Panc1 (cell line): ENCODE measurements at regions not wholly inside any gene's neighbourhood (a gene's known extent, or its start where the extent isn't known, plus 50 kb on each side); places are given as distances from the start of the nearest gene placed in this dataset.

Experiments
- ATAC-seq: fragments of 200-7000 bp; cut with Tn5 transposase; 2 replicates; pipeline ENCODE4 v1.9.1; 2020; ENCODE audit warnings: mild to moderate bottlenecking, moderate library complexity
- BruUV-seq: library from RNA; stranded (reverse); fragments of 400-500 nt; replicated peaks from 2 replicates; lab custom pipeline; 2021; lab: Mats Ljungman, UMichigan
- CTCF ChIA-PET: fragments of 300-600 bp; sonication (Branson Sonifier 250); formaldehyde crosslinking; loops from one replicate; lab custom pipeline; 2022; ENCODE audit warnings: antibody characterized with exemption; lab: Charles Lee
- POLR2A ChIA-PET: fragments of 300-600 bp; sonication (Branson Sonifier 250); formaldehyde crosslinking; loops from one replicate; lab custom pipeline; 2022; ENCODE audit warnings: antibody characterized with exemption; lab: Charles Lee
- DNase-seq: peaks from one replicate; pipeline ENCODE4 v3.0.0-alpha.2; 2010; ENCODE audit warnings: low read depth, low spot score
- H3K27ac ChIP-seq: 2 replicates; pipeline ENCODE4 v1.5.1; 2011; ENCODE audit warnings: mild to moderate bottlenecking, low read length, inconsistent platforms
- H3K27me3 ChIP-seq: fragments of 200-500 bp; sonication (Bioruptor generic); 2 replicates; pipeline ENCODE4 v1.6.0; 2014; ENCODE audit warnings: low read length, inconsistent platforms; ENCODE audit not compliant: control insufficient read depth, insufficient read depth
- H3K36me3 ChIP-seq: fragments of 200-500 bp; sonication (Bioruptor generic); 2 replicates; pipeline ENCODE4 v1.5.1; 2014; ENCODE audit warnings: inconsistent platforms, mild to moderate bottlenecking, low read length, moderate library complexity; ENCODE audit not compliant: control insufficient read depth, insufficient read depth
- H3K4me1 ChIP-seq: 2 replicates; pipeline ENCODE4 v1.5.1; 2011; ENCODE audit warnings: inconsistent platforms, mild to moderate bottlenecking, low read length, moderate library complexity; ENCODE audit not compliant: control insufficient read depth, insufficient read depth
- H3K4me3 ChIP-seq, 2 experiments: 2 replicates each; pipeline ENCODE4 v1.5.1; 2011 to 2012; ENCODE audit warnings: low read depth in 2 of 2, low read length in 2 of 2, mild to moderate bottlenecking in 2 of 2, inconsistent platforms in 1 of 2, moderate library complexity in 1 of 2
- H3K9me3 ChIP-seq: fragments of 200-500 bp; sonication (Bioruptor generic); 2 replicates; pipeline ENCODE4 v1.5.1; 2014; ENCODE audit warnings: low read depth, mild to moderate bottlenecking, inconsistent platforms, low read length, moderate library complexity; ENCODE audit not compliant: control insufficient read depth, insufficient read depth
- POLR2AphosphoS5 ChIP-seq: IDR thresholded peaks from 2 replicates; pipeline ENCODE4 v1.6.1; 2012; ENCODE audit warnings: mild to moderate bottlenecking, low read depth, low read length, moderate library complexity
- SIN3A ChIP-seq: IDR thresholded peaks from 2 replicates; pipeline ENCODE4 v1.6.1; 2012; ENCODE audit warnings: low read depth, mild to moderate bottlenecking, low read length, moderate library complexity, borderline replicate concordance; ENCODE audit not compliant: insufficient read depth
- TCF7L2 ChIP-seq: IDR thresholded peaks from 2 replicates; pipeline ENCODE4 v1.6.1; 2011; ENCODE audit warnings: mild to moderate bottlenecking, low read depth, low read length, inconsistent platforms
- in situ Hi-C: cut with HindIII; loops from 2 replicates; pipeline ENCODE4 v1.10.0; 2016; ENCODE audit warnings: low sequenced_read_pairs, low pct_unique_long_range_greater_than_20kb
- intact Hi-C: fragments of 100-400 bp; cut with micrococcal nuclease; formaldehyde crosslinking; loops from one replicate; pipeline ENCODE4 v1.10.0; 2022; ENCODE audit not compliant: unreplicated experiment
- TF ChIP-seq, protein P1 (sequence below): fragments of 450-650 bp; IDR thresholded peaks from 2 replicates; pipeline ENCODE4 v1.5.1; 2017; ENCODE audit warnings: mild to moderate bottlenecking
- TF ChIP-seq, protein P2 (sequence below), 2 experiments: IDR thresholded peaks; 2 replicates each; pipeline ENCODE4 v1.6.1; 2011 to 2012; ENCODE audit warnings: low read depth in 2 of 2, control low read depth in 1 of 2, low read length in 1 of 2, mild to moderate bottlenecking in 1 of 2, moderate library complexity in 1 of 2; ENCODE audit not compliant: insufficient read depth in 1 of 2

DNA sequence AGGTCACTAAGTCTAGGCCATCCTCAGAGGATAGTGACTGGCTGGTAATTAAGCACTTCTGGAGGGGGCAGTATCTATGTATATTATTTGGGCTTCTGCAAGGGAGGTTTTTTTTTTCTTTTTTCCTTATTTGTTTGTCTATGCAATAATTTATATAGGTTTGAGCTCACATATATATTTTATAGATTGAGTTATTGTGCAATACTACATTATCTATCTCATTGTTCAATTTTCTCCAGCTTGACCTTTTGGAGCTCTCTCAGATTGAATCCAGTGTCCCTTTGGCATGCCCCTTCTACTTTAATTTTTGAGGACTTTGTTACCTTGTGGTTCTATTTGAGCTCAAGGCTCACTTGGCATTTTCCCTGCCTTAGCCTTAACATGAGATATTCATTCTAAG, 852.1 kb downstream of the KCNT2 start:
- Histone ChIP-seq H3K27me3 (no peaks in the 10 kb centered on the region), H3K9me3 (no peaks in the 10 kb centered on the region), H3K4me1 (no peaks in the 10 kb centered on the region), H3K27ac (no peak overlapping the region), H3K4me3 (no peak overlapping the region), H3K36me3 (no peaks in the 10 kb centered on the region)
- CTCF ChIA-PET, result no interaction called here
- DNase-seq, result no peak
- intact Hi-C loops (no loop called here), in situ Hi-C loops (no loop called here)
- BruUV-seq, result no TSS peak
- TF ChIP-seq TCF7L2, result no peak
- TF ChIP-seq, protein P1, sequence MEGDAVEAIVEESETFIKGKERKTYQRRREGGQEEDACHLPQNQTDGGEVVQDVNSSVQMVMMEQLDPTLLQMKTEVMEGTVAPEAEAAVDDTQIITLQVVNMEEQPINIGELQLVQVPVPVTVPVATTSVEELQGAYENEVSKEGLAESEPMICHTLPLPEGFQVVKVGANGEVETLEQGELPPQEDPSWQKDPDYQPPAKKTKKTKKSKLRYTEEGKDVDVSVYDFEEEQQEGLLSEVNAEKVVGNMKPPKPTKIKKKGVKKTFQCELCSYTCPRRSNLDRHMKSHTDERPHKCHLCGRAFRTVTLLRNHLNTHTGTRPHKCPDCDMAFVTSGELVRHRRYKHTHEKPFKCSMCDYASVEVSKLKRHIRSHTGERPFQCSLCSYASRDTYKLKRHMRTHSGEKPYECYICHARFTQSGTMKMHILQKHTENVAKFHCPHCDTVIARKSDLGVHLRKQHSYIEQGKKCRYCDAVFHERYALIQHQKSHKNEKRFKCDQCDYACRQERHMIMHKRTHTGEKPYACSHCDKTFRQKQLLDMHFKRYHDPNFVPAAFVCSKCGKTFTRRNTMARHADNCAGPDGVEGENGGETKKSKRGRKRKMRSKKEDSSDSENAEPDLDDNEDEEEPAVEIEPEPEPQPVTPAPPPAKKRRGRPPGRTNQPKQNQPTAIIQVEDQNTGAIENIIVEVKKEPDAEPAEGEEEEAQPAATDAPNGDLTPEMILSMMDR, result no peak
- TF ChIP-seq, protein P2, sequence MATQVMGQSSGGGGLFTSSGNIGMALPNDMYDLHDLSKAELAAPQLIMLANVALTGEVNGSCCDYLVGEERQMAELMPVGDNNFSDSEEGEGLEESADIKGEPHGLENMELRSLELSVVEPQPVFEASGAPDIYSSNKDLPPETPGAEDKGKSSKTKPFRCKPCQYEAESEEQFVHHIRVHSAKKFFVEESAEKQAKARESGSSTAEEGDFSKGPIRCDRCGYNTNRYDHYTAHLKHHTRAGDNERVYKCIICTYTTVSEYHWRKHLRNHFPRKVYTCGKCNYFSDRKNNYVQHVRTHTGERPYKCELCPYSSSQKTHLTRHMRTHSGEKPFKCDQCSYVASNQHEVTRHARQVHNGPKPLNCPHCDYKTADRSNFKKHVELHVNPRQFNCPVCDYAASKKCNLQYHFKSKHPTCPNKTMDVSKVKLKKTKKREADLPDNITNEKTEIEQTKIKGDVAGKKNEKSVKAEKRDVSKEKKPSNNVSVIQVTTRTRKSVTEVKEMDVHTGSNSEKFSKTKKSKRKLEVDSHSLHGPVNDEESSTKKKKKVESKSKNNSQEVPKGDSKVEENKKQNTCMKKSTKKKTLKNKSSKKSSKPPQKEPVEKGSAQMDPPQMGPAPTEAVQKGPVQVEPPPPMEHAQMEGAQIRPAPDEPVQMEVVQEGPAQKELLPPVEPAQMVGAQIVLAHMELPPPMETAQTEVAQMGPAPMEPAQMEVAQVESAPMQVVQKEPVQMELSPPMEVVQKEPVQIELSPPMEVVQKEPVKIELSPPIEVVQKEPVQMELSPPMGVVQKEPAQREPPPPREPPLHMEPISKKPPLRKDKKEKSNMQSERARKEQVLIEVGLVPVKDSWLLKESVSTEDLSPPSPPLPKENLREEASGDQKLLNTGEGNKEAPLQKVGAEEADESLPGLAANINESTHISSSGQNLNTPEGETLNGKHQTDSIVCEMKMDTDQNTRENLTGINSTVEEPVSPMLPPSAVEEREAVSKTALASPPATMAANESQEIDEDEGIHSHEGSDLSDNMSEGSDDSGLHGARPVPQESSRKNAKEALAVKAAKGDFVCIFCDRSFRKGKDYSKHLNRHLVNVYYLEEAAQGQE (IDR thresholded peaks at IDR 0.05; ENCODE audit: insufficient read depth in 1 of 2, low read depth in 2 of 2, low read length in 1 of 2), result no peak
- no peak for TF ChIP-seq SIN3A
- TF ChIP-seq POLR2AphosphoS5, result no peak
- POLR2A ChIA-PET, result no interaction called here
- no peak for ATAC-seq

DNA sequence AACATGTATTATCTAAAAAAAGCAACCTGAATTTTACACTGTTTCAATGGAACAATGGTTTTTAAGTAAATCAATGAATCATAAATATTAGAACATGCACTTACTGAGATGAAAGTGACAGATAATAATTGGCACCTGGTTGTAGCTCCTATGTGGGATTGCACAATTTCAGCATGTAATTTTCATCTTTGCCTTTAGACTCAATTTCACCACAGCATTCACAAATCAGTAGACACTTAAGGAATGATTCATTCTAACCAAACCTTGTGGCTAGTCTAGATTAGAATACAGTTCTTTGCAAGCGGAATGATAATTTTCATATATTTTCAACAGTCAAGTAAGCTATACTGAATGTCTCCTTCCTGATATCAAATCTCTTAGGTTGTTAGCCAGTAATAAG, 853.4 kb downstream of the KCNT2 start:
- ChIA-PET CTCF (no interaction called here), POLR2A (no interaction called here)
- no peak for ATAC-seq
- H3K4me3 ChIP-seq, result no peak overlapping the region
- H3K9me3 ChIP-seq, result no peaks in the 10 kb centered on the region
- H3K27me3 ChIP-seq, result no peaks in the 10 kb centered on the region
- no peak overlapping the region for H3K27ac ChIP-seq
- H3K4me1 ChIP-seq, result no peaks in the 10 kb centered on the region
- in situ Hi-C loops, result no loop called here
- no peak for DNase-seq
- no peaks in the 10 kb centered on the region for H3K36me3 ChIP-seq
- no TSS peak for BruUV-seq
- intact Hi-C loops, result no loop called here
- no peak for TF ChIP-seq TCF7L2
- TF ChIP-seq, protein P1, result no peak
- TF ChIP-seq, protein P2 (IDR thresholded peaks at IDR 0.05; ENCODE audit: insufficient read depth in 1 of 2, low read depth in 2 of 2, low read length in 1 of 2), result no peak
- TF ChIP-seq SIN3A, result no peak
- no peak for TF ChIP-seq POLR2AphosphoS5
